GM12891 (cell line): ENCODE measurements at regions not wholly inside any gene's neighbourhood (a gene's known extent, or its start where the extent isn't known, plus 50 kb on each side); places are given as distances from the start of the nearest gene placed in this dataset.

Experiments used
- POLR2A ChIP-seq: IDR thresholded peaks from 2 replicates; pipeline ENCODE4 v1.6.1; 2011; ENCODE audit warnings: low read depth, low read length, control low read depth
- POLR2AphosphoS5 ChIP-seq: IDR thresholded peaks from 2 replicates; pipeline ENCODE4 v1.6.1; 2011; ENCODE audit warnings: low read depth, low read length, control low read depth
- TAF1 ChIP-seq: IDR thresholded peaks from 2 replicates; pipeline ENCODE4 v1.6.1; 2011; ENCODE audit warnings: low read depth, low read length, control low read depth

GRCh38 chrX:69073241-69073640 is 92.0 kb downstream of the PJA1 start:
- TF ChIP-seq POLR2AphosphoS5: no peak
- no peak for TF ChIP-seq TAF1
- no peak for TF ChIP-seq POLR2A
